Brain pericyte (primary cell): ENCODE measurements at regions not wholly inside any gene's neighbourhood (a gene's known extent, or its start where the extent isn't known, plus 50 kb on each side); places are given as distances from the start of the nearest gene placed in this dataset.
"Not testable (repeated sequence)": the region's sequence is repeated elsewhere in the genome, so short reads cannot be mapped to it uniquely, and the experiment has no call there.

ENCODE experiments used
- DNase-seq: peaks from one replicate; pipeline ENCODE4 v3.0.0-alpha.2; 2012; ENCODE audit warnings: low read depth, low spot score

DNA sequence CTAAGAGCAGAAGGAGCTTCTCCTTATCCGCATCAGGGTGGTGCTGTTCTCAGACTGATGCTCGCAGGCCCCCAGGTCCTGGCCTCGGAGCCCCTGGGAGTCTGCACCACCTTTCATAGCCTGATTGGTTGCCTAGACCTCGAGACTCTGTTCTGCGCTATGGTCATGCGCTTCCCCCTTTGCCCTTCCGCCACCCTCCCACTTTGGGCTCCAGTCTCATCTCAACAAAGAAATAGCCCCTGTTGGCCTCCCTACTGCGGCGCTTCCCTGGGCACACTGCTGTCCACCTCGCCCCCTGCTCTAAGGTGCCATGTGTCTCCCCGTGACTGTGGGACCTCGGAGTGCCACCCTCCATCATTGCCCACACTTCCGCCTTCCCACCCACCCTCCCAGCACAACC lies 102.9 kb upstream of the TWIST2 start:
- DNase-seq = no peak

DNA sequence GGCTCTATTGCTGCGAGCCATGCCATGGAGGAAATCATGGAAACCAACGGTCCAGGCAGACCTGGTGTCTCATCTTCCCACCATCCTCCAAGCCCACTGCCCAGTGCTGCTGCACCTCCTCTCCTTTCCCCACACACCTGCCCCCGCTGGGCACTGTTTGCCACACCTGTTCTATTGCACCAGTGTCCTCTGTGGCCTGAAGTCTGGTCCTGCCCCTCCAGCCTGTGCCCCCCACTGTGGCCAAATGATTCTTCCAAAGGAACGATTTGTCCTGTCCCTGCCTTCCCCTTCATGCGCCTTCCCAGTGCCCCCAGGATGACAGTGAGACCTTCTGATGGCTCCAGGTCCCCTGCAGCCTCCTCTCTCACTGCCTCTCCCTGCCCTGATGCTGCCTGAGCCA lies 101.9 kb upstream of the TWIST2 start:
- DNase-seq = no peak

DNA sequence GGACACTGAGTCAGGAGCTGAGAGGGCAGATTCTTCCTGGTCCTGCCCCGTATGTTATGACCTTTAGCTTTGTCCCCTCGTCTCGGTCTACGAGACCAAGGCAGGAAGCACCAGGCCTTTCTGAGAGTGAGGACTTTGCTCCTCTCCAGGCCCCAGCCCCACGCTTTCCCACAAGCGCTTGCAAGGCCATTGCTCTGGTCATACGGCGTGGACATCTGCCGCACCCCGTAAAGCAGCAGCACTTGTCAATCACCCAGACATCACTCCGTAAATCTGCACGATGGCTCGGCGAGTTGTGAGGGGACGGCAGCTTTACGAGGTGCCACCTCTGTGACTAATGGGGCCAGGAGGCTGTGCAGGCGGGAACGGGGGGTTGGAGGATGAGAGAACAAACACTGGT lies 100.8 kb upstream of the TWIST2 start:
- no peak for DNase-seq

DNA sequence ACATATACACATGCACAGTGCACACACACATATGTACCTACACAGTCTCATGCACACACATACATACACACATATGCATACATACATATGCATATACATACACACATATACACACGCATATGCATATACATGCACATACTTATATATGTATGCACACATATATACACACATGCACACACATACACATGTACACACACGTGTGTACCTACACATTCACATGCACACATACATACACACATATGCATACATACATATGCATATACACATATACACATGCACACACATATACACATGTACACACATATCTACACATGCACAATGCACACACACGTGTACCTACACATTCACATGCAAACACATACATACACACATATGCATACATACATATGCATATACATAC lies 100.3 kb upstream of the TWIST2 start:
- no peak for DNase-seq

DNA sequence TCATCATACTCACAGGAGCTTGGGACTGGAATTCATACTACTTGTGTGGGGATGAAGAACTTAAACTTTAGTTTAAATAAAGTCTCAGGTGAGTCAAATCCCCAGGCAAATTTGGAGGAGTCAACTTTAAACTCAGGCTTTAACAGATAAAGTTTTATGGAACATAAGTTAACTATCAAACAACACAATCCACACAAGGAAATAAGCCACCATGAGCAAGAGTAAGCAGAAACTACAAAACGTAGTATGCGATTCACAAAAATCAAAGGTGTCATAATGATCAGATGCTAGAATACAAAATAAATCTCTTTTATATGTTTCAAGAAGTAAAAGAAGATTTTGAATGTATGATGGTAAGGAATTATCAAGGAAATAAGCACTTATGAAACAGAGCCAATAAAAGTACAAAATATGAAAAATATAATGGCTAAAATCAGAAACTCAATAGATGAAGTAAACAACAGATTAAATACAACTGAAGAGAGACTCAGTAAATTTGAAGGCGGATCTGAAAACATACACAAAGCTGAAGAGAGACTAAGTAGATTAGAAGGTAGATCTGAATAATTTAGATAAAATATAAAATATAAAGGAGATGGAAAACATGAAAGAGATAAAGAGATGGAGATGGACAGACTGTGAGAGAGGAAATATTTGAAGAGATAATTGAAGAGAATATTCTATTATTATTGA lies 97.5 kb upstream of the TWIST2 start:
- no peak for DNase-seq

DNA sequence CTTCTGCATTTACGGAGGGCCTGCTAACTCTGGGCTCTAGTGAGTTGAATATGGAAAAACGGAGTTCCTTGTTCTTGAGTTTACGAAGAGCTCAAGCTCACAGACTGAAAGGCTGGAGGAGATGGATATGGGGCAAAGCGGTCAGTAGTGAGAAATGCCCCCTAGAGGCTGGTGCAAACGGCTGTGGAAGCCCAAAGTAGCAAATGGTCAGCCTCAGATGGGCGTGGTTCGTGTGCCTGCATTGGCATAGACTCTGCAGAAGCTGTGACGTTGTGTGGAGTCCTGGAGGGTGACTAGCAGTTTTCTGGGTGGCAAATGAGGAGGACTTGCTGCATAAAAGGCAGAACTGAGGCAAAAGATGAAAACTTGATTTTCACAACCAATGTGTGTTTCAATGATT lies 93.6 kb upstream of the TWIST2 start:
- no peak for DNase-seq

DNA sequence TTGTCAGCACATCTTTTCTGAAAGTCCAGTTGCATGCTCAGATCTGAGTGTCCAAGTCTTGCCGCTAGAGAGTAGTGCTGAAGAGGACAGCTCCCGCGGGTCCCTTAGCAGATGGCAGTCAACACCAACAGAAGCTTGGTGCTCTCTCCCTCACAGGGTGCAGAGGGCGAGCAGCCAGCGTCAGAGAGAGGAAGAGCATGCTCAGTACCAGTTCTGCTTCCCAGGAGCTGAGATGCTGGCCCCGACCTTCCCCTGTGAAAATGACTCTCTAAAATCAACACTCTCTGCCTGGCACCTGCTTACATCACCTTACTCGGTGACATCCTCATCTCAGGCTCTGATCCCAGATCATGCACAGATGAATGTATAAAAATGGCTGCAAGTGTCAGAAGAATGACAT lies 86.0 kb upstream of the TWIST2 start:
- DNase-seq = no peak

DNA sequence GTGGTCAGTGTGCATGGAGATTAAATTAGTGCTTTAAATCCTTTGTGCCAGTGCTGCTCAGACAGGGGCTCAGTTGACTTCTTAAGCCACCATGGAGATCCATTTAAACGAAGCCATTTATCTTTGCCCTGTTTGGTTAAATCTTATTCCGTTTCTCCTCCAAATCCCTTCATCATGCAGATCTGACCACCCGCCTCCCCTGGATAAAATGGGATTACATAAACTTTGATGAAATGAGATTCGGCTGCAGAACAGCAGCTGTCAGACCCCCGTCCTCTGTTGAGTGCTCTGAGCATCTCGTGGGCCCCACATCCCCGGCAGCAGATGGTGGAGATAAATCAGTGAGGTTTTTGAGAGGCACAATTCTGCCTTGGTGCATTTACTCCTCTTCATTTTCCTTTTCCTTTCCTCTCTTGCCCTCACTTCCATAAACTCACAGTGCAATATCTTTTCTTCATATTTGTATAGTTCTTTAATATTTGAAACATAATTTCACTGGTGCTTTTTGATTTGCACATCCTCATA lies 84.4 kb upstream of the TWIST2 start:
- DNase-seq = no peak

DNA sequence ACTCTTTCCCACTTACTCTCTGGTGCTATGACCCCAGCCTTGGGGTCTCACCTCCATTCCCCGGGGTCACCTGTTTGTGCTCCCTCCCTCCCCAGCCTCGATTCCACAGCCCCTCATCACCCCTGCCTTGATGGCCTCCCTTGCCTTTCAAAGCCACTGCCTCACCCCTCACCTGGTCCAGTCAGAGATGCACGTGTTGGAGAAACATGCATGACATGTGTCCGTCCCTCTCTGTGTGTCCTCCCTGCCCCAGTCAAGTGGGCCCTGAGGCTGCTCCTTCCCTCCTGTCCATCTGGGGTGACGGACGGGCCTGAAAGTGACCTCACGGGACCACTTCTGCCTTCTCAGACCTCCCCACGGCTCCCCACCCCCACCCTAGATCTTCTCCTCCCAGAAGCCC lies 82.3 kb upstream of the TWIST2 start:
- no peak for DNase-seq

DNA sequence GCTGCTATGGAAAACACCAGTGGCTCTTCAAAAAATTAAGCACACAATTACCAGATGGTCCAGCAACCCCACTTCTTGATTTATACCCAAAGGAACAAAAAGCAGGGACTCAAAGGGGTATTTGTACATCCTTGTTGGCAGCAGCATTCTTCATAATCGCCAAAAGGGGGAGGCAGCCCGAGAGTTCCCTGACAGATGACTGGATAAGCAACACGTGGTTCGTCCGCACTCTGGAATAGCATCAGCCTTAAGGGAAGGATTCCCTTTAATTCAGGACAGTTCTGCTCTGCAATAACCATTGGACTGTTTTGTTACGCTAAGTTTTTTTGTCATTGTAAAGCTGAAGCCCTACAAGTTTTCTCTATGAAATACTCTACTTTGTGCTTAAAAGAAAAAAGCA lies 76.7 kb upstream of the TWIST2 start:
- DNase-seq = no peak

DNA sequence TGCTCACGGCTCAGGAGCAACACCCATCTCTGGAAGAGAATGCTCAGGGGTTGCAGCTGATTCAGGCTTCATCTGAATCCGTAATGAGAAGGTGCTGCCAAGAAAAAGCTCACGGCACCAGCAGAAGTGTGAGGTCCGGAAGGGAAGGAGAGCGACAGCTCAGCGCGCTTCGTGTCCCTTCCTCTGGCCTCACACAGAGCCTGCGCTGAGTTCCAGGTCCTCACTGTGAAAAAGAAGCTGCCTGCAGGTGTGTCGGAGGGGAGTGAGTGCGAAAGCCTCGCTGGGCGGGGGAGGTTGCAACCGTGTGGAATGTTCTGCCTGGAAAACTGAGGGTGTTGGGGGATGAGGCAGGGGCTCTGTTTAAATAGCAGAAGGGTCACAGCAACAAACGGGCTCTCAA lies 76.2 kb upstream of the TWIST2 start:
- no peak for DNase-seq

DNA sequence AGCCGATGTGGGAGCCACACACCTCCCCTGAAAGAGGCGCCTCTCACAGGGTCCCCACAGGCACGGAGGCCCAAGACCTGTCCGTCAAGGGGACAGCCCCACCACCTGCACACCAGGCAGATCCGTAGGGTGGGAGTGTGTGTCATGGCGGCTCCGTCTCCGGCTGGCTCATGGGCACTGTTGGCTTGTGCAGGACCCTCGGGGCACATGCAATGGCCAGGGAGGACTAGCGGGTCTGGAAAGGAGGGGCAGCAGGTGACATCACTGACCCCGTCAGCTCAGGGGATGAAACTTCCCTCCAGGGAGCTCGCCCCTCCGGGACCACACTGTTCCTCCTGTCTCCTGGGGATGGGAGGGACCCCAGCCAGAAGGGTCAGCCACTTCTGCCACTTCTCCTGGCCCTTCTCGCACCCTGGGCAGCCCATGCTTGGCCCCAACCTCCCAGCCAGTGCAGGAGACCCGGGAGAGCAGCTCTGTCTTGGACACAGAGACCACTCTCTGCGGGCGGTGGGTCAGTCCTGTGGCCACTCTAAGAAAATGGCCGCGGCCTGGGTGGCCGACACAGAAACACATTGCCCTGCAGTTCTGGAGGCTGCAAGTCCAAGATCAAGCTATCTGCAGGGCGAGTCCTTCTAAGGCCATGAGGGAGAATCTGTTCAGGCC lies 75.1 kb upstream of the TWIST2 start:
- no peak for DNase-seq

DNA sequence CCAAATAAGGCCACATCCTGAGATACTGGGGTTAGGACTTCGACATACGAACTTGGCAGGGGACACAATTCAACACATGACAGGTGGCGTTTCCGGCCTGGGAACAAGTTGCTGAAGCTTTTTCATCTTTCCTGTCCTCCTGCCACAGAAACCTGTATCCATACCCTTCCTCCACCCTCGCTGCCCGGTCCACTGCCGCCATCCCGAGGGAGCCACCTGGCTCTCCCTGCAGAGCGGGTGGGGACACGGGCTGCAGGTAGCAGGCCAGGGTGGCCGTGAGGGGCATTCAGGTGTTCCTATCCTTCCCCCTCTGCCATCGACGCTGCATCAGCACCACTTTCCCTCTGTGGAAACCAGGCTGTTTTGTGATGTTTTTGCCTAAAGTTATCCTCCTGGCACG lies 74.4 kb upstream of the TWIST2 start:
- DNase-seq = no peak

DNA sequence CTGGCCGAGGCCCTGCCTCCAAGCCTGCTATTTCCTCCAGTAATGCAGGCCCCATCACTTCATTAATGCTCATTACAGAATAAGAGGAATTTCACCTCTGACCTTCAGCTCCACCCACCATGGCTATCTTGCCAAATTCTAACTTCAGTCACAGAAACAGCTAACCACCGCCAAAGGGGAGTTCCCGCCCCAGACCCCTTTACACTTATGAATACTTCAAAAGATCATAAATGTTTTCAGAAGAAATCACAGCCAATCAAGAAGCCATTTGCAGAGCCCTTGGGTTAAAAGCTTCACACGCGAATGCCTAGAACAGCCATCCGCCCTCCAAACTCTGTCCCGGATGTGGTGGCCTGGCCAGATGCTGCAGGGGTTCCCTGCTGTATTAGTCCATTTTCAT lies 73.8 kb upstream of the TWIST2 start:
- DNase-seq = no peak

DNA sequence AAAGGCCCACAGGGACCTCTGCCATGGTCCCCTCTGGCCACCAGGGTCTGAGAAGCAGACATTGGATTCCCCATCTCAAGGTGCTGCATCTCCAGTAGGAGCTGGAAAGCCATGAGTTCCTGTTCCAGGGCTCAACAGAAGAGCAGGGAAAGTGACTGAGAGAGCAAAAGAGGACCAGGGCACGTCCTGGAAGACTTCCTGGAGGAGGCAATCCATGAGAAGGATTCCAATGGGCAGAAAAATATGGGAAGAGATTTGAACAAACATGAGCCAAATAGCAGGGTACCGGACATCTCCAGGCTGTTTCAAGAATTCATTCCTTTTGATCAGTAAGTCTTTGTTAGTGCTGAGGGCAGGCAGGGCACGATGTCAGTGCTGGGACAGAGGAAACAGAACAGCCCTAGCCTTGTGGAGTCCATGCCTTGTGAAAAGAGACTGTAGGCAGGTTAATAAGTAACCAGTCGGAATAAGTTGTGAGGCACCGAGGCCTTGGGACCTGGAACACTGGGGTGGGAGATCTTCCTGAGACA lies 72.8 kb upstream of the TWIST2 start:
- no peak for DNase-seq

DNA sequence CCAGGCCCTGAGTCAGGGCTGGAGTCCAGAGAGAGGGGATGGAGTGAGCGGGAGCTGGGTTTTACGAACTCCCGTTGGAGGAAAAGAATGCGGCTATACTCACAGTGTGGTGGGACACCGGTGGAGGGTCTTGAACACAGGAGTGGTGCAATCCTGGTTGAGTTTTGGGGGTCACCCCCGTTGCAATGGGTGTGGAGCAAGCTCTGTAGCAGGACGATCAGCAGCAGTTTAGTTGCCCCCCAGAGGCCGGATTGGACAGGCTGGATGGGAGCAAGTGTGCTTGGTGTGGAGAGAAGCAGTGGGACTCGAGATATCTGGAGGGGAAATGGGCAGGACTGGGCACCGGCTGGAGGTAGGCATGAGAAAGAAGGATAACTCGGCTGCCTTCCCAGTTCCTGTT lies 72.3 kb upstream of the TWIST2 start:
- no peak for DNase-seq

DNA sequence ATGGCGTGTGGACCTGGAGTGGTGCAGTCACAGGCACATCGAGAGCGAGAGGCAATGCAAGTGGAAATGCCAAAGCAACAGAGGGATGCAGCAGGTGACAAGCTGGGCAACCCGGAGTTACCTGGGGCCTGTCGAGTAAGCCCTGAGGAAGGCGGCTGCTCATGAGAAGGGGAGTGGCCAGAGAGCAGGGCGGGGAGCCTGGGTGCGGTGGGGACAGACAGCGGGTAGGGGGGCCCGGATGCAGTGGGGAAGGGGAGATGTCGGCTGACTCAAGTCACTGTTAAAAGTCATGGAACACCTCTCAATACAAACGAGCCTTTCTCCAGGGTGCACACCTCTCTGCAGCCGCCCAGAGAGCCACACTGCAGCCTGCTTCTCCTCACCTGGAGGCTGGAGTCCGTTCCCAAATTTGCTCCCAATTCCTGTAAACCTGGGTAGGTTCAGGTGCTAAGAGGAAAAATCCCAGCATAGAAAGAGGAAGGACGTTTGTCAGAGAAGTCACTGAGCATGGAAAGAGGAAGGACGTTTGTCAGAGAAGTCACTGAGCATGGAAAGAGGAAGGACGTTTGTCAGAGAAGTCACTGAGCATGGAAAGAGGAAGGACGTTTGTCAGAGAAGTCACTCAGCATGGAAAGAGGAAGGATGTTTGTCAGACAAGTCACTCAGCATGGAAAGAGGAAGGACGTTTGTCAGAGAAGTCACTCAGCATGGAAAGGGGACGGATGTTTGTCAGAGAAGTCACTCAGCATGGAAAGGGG lies 71.7 kb upstream of the TWIST2 start:
- DNase-seq = no peak

DNA sequence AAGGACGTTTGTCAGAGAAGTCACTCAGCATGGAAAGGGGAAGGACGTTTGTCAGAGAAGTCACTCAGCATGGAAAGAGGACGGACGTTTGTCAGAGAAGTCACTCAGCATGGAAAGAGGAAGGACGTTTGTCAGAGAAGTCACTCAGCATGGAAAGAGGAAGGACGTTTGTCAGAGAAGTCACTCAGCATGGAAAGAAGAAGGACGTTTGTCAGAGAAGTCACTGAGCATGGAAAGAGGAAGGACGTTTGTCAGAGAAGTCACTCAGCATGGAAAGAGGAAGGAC lies 71.2 kb upstream of the TWIST2 start:
- DNase-seq = not testable (repeated sequence)

DNA sequence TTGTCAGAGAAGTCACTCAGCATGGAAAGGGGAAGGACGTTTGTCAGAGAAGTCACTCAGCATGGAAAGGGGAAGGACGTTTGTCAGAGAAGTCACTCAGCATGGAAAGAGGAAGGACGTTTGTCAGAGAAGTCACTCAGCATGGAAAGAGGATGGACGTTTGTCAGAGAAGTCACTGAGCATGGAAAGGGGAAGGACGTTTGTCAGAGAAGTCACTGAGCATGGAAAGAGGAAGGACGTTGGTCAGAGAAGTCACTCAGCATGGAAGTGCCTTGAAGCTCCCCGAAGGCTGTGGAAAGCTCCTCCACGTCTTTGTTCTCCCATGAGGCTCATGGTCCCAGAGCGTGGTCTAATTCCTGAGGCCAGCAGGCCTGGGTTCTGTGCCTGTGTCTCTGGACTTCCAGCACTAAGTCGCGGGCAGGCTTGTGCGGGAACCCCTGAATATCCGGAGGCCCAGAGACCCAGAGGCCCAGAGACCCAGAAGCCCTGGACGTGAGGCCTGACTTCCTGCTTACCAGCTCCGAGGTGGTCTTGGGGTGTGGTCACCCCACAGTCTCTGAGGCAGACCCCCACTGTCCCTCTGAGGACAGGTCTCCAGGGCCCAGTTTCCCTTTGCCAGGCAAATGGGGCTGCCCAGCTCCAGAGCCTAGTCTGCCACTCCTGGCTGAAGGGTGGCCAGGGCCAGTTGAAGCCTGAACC lies 70.4 kb upstream of the TWIST2 start:
- DNase-seq = no peak

DNA sequence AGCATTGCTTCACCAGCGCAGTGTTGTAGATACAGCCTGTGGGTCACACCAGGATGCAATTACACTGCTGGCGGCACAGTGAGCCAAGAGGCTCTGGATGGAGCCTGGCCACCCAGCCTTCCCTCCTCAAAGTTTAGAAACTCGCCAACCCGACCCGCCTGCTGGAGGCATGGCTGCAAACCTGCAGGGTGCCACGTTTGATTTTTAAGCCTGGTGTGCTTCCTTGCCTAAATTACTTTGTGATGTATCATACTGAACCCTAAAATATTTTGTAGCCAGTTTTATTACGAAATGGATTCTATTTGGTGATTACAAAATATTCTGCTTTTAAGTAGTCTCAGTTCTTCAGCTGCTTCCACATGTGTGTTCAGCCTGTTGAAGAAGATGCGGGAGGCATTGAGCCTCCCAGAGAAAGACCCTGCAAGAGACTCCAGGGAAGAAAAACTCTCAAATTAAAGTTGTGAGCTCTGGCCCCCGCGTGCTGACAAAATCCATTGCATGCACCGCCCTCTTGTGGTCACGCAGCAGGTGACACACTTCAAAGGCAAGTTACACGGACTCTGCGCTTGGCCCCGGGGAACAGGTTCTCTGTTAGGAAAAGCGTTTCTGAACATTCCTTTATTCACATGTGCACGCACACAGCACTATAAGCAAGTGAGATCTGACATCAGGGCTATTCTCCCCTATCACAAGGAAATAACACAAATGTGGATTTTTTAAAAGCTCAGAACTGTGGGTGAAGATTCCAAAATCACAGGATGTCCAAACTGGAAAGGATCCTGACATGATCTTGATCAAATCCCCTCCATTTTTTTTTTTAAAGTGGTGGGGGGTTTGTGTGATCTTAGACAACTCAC lies 63.0 kb upstream of the TWIST2 start:
- DNase-seq = peak; percentile 29

DNA sequence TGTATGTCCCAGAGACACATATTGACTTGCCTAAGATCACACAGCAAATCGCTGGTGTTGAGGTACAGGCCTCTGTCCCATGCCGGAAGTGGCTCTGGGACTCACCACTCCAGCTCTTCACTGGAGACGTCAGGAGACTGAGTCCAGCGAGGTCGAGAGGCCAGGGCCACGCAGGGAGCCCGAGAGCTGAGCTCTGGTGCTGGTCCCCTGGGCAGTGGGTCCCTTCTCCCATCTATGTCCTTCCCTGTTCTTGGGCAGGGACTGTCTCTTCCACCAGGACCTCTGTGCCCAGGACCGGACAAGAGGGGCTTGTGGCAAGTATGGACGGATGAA lies 62.4 kb upstream of the TWIST2 start:
- DNase-seq = no peak
